HepG2 (cell line): ENCODE measurements at regions not wholly inside any gene's neighbourhood (a gene's known extent, or its start where the extent isn't known, plus 50 kb on each side); places are given as distances from the start of the nearest gene placed in this dataset.

Source experiments
- EP300 ChIP-seq, 3 experiments: sonication (generic) in 1 of 3; formaldehyde crosslinking in 1 of 3; IDR thresholded peaks; 2 replicates each; pipeline versions ENCODE4 v1.5.1 to v1.6.1; 2011 to 2020; ENCODE audit warnings: low read depth in 2 of 3, low read length in 2 of 3, borderline replicate concordance in 1 of 3, improper control_type of control experiment in 1 of 3, mild to moderate bottlenecking in 1 of 3, missing genetic modification reagents in 1 of 3, moderate library complexity in 1 of 3
- MAZ ChIP-seq, 2 experiments: sonication (generic) in 1 of 2; formaldehyde crosslinking in 1 of 2; IDR thresholded peaks; 2 replicates each; pipeline versions ENCODE4 v1.5.0 to v1.6.1; 2012 to 2020; ENCODE audit warnings: low read depth in 2 of 2, mild to moderate bottlenecking in 2 of 2, borderline replicate concordance in 1 of 2, improper control_type of control experiment in 1 of 2, low read length in 1 of 2, missing genetic modification reagents in 1 of 2, moderate library complexity in 1 of 2
- MLLT10 ChIP-seq: sonication (generic); formaldehyde crosslinking; IDR thresholded peaks from 2 replicates; pipeline ENCODE4 v1.4.0; 2020; ENCODE audit warnings: missing genetic modification reagents
- PREB ChIP-seq: sonication (generic); formaldehyde crosslinking; IDR thresholded peaks from 2 replicates; pipeline ENCODE4 v1.4.0; 2020; ENCODE audit warnings: missing genetic modification reagents
- TOE1 ChIP-seq: sonication (generic); formaldehyde crosslinking; IDR thresholded peaks from 2 replicates; pipeline ENCODE4 v1.4.0; 2020; ENCODE audit warnings: mild to moderate bottlenecking, missing genetic modification reagents
- ZNF24 ChIP-seq: fragments of 450-650 bp; IDR thresholded peaks from 2 replicates; pipeline ENCODE4 v1.6.1; 2017; ENCODE audit warnings: antibody characterized with exemption, mild to moderate bottlenecking

GRCh38 chr11:109320595-109320994, 101.4 kb upstream of the C11orf87 start:
- no peak for TF ChIP-seq MLLT10 (CRISPR knock-in tag)
- no peak for TF ChIP-seq MAZ (IDR thresholded peaks at IDR 0.05; ENCODE audit: borderline replicate concordance, low read depth, low read length)
- TF ChIP-seq MAZ (CRISPR knock-in tag; IDR thresholded peaks at IDR 0.05; ENCODE audit: low read depth) = no peak
- TF ChIP-seq EP300 (IDR thresholded peaks at IDR 0.05; ENCODE audit: low read depth in 2 of 2, low read length in 2 of 2) = no peak
- TF ChIP-seq EP300 (CRISPR knock-in tag; IDR thresholded peaks at IDR 0.05; ENCODE audit: borderline replicate concordance) = no peak
- TF ChIP-seq PREB (CRISPR knock-in tag) = no peak
- TF ChIP-seq TOE1 = no peak
- TF ChIP-seq ZNF24 = no peak
